Activated B cell treated with CpG ODN at 0.5 μM for 24 hours (primary cell): ENCODE measurements at regions not wholly inside any gene's neighbourhood (a gene's known extent, or its start where the extent isn't known, plus 50 kb on each side); places are given as distances from the start of the nearest gene placed in this dataset.

ENCODE experiments used
- ATAC-seq: fragments of 200-7000 bp; cut with Tn5 transposase; one replicate; pipeline ENCODE4 v1.10.0; 2021; ENCODE audit warnings: low read depth, mild to moderate bottlenecking, moderate library complexity
- CTCF ChIA-PET: fragments of 350-600 bp; sonication (Branson Sonifier 250); formaldehyde crosslinking; loops from one replicate; lab custom pipeline; 2021; ENCODE audit warnings: antibody characterized with exemption; lab: Charles Lee
- POLR2A ChIA-PET: fragments of 350-600 bp; sonication (Branson Sonifier 250); formaldehyde crosslinking; loops from one replicate; lab custom pipeline; 2021; ENCODE audit warnings: antibody characterized with exemption; lab: Charles Lee
- DNase-seq: peaks from one replicate; pipeline ENCODE4 v3.0.0; 2022
- H3K27ac Mint-ChIP-seq: one replicate; pipeline ENCODE4 v1.8.0; 2020; ENCODE audit warnings: mixed read lengths
- H3K27me3 Mint-ChIP-seq: one replicate; pipeline ENCODE4 v1.8.0; 2021; ENCODE audit warnings: mixed read lengths
- H3K36me3 Mint-ChIP-seq: one replicate; pipeline ENCODE4 v1.8.0; 2021; ENCODE audit warnings: low read depth, mixed read lengths
- H3K4me1 Mint-ChIP-seq: one replicate; pipeline ENCODE4 v1.8.0; 2021; ENCODE audit warnings: mixed read lengths
- H3K4me3 Mint-ChIP-seq: one replicate; pipeline ENCODE4 v1.8.0; 2020; ENCODE audit warnings: mild to moderate bottlenecking, mixed read lengths
- H3K9me3 Mint-ChIP-seq: one replicate; pipeline ENCODE4 v1.8.0; 2020; ENCODE audit warnings: mixed read lengths
- intact Hi-C: fragments of 100-400 bp; cut with micrococcal nuclease; formaldehyde crosslinking; loops from one replicate; pipeline ENCODE4 v1.15.1; 2024
- TF ChIP-seq, protein P1 (sequence below): fragments of 200-600 bp; IDR thresholded peaks from one replicate; pipeline ENCODE4 v1.8.0; 2022; ENCODE audit warnings: antibody characterized with exemption, mild to moderate bottlenecking

DNA sequence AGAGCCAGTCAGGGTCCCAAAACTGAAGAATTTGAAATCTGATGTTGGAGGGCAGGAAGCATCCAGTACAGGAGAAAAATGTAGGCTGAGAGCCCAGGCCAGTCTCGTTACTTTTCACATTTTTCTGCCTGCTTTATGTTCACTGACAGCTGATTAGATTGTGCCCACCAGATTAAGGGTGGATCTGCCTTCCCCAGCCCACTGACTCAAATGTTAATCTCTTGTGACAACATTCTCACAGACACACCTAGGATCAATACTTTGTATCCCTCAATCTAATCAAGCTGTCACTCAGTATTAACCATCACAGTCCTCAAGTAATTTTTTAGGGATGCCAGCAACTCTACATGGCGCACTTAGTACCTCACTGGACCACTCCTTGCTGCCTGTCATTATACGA is 1345.3 kb downstream of the FAM181B start:
- TF ChIP-seq, protein P1, sequence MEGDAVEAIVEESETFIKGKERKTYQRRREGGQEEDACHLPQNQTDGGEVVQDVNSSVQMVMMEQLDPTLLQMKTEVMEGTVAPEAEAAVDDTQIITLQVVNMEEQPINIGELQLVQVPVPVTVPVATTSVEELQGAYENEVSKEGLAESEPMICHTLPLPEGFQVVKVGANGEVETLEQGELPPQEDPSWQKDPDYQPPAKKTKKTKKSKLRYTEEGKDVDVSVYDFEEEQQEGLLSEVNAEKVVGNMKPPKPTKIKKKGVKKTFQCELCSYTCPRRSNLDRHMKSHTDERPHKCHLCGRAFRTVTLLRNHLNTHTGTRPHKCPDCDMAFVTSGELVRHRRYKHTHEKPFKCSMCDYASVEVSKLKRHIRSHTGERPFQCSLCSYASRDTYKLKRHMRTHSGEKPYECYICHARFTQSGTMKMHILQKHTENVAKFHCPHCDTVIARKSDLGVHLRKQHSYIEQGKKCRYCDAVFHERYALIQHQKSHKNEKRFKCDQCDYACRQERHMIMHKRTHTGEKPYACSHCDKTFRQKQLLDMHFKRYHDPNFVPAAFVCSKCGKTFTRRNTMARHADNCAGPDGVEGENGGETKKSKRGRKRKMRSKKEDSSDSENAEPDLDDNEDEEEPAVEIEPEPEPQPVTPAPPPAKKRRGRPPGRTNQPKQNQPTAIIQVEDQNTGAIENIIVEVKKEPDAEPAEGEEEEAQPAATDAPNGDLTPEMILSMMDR, result no peak
- Mint-ChIP-seq H3K4me1 (no peaks in the 10 kb centered on the region), H3K27ac (no peak overlapping the region), H3K4me3 (no peak overlapping the region), H3K27me3 (no peaks in the 10 kb centered on the region), H3K9me3 (peaks cover 12% of the 10 kb centered on the region), H3K36me3 (no peaks in the 10 kb centered on the region)
- ATAC-seq (no peak), DNase-seq (no peak)
- intact Hi-C loops, result no loop called here
- POLR2A ChIA-PET, result no interaction called here
- CTCF ChIA-PET, result no interaction called here

DNA sequence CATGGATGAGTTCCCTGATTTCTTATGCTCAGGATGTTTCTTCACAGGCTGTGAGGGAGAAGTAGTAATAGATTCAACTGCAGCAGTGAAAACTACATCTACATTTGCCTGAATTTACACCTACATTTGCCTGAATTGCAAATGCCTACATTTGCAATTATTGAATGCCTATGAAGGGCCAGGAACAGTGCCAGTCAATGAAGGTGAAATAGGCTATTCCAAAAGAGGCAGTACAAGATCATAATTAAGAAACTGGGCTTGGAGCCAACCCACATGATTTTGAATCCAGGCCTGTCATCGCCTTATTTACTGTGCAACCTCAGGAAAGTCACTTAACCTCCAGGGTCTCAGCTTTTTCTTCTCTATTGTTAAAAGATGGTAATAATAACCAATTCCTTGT is 1353.3 kb downstream of the FAM181B start:
- Mint-ChIP-seq H3K36me3 (no peaks in the 10 kb centered on the region), H3K27ac (no peak overlapping the region), H3K9me3 (peaks cover 10% of the 10 kb centered on the region), H3K4me1 (no peaks in the 10 kb centered on the region), H3K4me3 (no peak overlapping the region), H3K27me3 (no peaks in the 10 kb centered on the region)
- no peak for DNase-seq
- ATAC-seq, result no peak
- intact Hi-C loops, result no loop called here
- POLR2A ChIA-PET, result no interaction called here
- CTCF ChIA-PET, result no interaction called here
- TF ChIP-seq, protein P1, result no peak

DNA sequence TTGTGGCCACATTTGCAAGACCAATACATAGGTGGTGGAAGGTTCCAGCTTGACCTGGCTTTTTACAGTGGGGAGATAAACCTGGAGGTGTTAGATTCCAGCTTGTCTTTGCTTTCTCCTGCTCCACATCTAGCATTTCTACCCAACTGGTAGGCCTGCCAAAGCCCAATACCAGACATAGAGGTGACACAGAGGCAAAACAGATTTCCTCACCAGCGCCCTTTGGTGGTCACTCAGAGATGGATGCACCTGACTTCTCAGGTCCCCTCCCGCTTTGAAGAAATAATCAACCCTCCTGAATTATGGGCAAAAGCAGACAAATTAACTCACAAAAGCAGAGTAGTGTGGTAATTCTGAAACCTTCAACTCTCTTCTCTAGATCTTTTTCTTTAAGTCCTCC is 1356.2 kb downstream of the FAM181B start:
- intact Hi-C loops, result no loop called here
- Mint-ChIP-seq H3K4me3 (no peak overlapping the region), H3K27me3 (no peaks in the 10 kb centered on the region), H3K27ac (no peak overlapping the region), H3K36me3 (no peaks in the 10 kb centered on the region), H3K4me1 (no peaks in the 10 kb centered on the region), H3K9me3 (peaks cover 7% of the 10 kb centered on the region)
- TF ChIP-seq, protein P1, result no peak
- no peak for ATAC-seq
- no peak for DNase-seq
- ChIA-PET CTCF (no interaction called here), POLR2A (no interaction called here)

DNA sequence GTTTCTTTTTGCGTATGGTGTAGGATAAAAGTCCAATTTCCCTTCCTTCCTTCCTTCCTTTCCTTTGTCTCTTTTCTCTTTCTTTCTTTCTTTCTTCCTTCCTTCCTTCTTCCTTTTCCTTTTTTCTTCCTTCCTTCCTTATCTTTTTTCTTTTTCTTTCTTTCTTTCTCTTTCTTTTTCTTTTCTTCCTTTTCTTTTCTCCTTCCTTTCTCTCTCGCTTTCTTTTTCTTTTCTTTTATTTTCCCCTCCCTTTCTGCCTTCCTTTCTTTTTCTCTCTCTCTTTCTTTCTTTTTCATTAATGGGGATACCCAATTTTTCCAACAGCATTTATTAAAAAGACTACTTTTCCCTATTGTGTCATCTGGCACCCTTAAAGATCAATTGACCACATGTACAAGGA is 1359.7 kb downstream of the FAM181B start:
- ATAC-seq (no peak), DNase-seq (no peak)
- TF ChIP-seq, protein P1, result peak; percentile 51
- H3K27me3 Mint-ChIP-seq, result no peaks in the 10 kb centered on the region
- POLR2A ChIA-PET, result no interaction called here
- peaks cover 8% of the 10 kb centered on the region for H3K9me3 Mint-ChIP-seq
- H3K36me3 Mint-ChIP-seq, result no peaks in the 10 kb centered on the region
- H3K27ac Mint-ChIP-seq, result no peak overlapping the region
- H3K4me1 Mint-ChIP-seq, result no peaks in the 10 kb centered on the region
- intact Hi-C loops, result no loop called here
- no peak overlapping the region for H3K4me3 Mint-ChIP-seq
- CTCF ChIA-PET, result no interaction called here

DNA sequence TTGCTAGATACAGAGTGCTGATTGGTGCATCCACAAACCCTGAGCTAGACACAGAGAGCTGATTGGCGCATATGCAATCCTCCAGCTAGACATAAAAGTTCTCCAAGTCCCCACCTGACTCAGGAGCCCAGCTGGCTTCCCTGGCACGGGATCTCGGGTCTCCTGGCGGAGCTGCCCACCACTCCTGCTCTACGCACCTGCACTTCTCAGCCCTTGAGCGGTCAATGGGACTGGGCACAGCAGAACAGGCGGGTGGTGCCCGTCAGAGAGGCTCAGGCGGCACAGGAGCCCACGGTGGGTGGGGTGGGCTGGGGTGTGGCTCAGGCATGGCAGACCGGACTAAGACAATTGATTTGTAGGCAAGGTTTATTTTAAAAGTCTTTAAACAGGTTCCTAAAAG is 1365.5 kb downstream of the FAM181B start:
- intact Hi-C loops, result no loop called here
- TF ChIP-seq, protein P1, result no peak
- ChIA-PET CTCF (no interaction called here), POLR2A (no interaction called here)
- DNase-seq (no peak), ATAC-seq (no peak)
- H3K4me3 Mint-ChIP-seq, result no peak overlapping the region
- no peaks in the 10 kb centered on the region for H3K27me3 Mint-ChIP-seq
- H3K9me3 Mint-ChIP-seq, result peaks cover 6% of the 10 kb centered on the region
- no peak overlapping the region for H3K27ac Mint-ChIP-seq
- no peaks in the 10 kb centered on the region for H3K36me3 Mint-ChIP-seq
- H3K4me1 Mint-ChIP-seq, result no peaks in the 10 kb centered on the region
